ENCODE measurements at regions not wholly inside any gene's neighbourhood (a gene's known extent, or its start where the extent isn't known, plus 50 kb on each side); places are given as distances from the start of the nearest gene placed in this dataset.

- WGBS, 2 donors (ENCODE audit: extremely low coverage in 2 of 2, insufficient read length in 2 of 2, insufficient replicate concordance in 1 of 2): no CpG with 5 or more reads among the region's 2 CpGs
Observed at GRCh38 chr9:84137968-84138367, 157.4 kb downstream of the RMI1 start.

GRCh38 chr9:84138541-84138940, 157.9 kb downstream of the RMI1 start:
- no peak overlapping the region for H3K23ac ChIP-seq (ENCODE audit: low read depth, low read length, poor library complexity)
- H3K36me3 ChIP-seq (replicated peaks in 1 of 2; ENCODE audit: control insufficient read depth in 2 of 2, insufficient read depth in 2 of 2, low read length in 2 of 2): no peaks in the 10 kb centered on the region
- H3K14ac ChIP-seq (ENCODE audit: low read length): no peak overlapping the region
- H4K8ac ChIP-seq (ENCODE audit: low read depth, low read length): no peak overlapping the region
- no peak overlapping the region for H3K4ac ChIP-seq (ENCODE audit: low read length)
- no peak overlapping the region for H3K4me3 ChIP-seq (ENCODE audit: low read length in 2 of 2)
- DNase-seq (ENCODE audit: low spot score): no peak
- H3K18ac ChIP-seq (ENCODE audit: low read length): no peak overlapping the region
- H2AK5ac ChIP-seq (ENCODE audit: low read depth, low read length): no peak overlapping the region
- peaks cover 2 to 8% of the 10 kb centered on the region in 2 donors for H3K4me1 ChIP-seq (ENCODE audit: control insufficient read depth in 2 of 2, insufficient read depth in 1 of 2, low read depth in 1 of 2, low read length in 2 of 2)
- no peak overlapping the region for H3K4me2 ChIP-seq (ENCODE audit: insufficient read depth, low read length, poor library complexity, severe bottlenecking)
- H2BK5ac ChIP-seq (ENCODE audit: low read length): no peak overlapping the region
- H3K79me1 ChIP-seq (ENCODE audit: low read depth, low read length): no peaks in the 10 kb centered on the region
- no peak overlapping the region for H4K91ac ChIP-seq (ENCODE audit: low read depth, low read length, poor library complexity)
- H3K9ac ChIP-seq (ENCODE audit: low read depth, low read length, poor library complexity): no peak overlapping the region
- no peak overlapping the region for H2BK15ac ChIP-seq (ENCODE audit: low read length)
- H3K9me3 ChIP-seq (replicated peaks in 1 of 2; ENCODE audit: control insufficient read depth in 2 of 2, insufficient read depth in 1 of 2, low read depth in 1 of 2, low read length in 2 of 2): no peaks in the 10 kb centered on the region
- no CpG with 5 or more reads among the region's 4 CpGs for WGBS, 2 donors (ENCODE audit: extremely low coverage in 2 of 2, insufficient read length in 2 of 2, insufficient replicate concordance in 1 of 2)
- no peak overlapping the region for H2AFZ ChIP-seq (ENCODE audit: low read length)
- H3K27ac ChIP-seq (replicated peaks; ENCODE audit: low read length): no peak overlapping the region
- no peak overlapping the region for H2BK120ac ChIP-seq (ENCODE audit: low read depth, low read length)
- no peak overlapping the region for H2BK12ac ChIP-seq (ENCODE audit: low read length)
- H3K27me3 ChIP-seq (ENCODE audit: control insufficient read depth in 3 of 3, insufficient read depth in 3 of 3, low read depth in 1 of 3, low read length in 3 of 3): peaks cover 0 to 12% (median 0%) of the 10 kb centered on the region in 3 experiments

More at GRCh38 chr9:84137968-84138367, 157.4 kb downstream of the RMI1 start:
- H3K36me3 ChIP-seq (replicated peaks in 1 of 2; ENCODE audit: control insufficient read depth in 2 of 2, insufficient read depth in 2 of 2, low read length in 2 of 2): no peaks in the 10 kb centered on the region
- H2AK5ac ChIP-seq (ENCODE audit: low read depth, low read length): no peak overlapping the region
- H2BK5ac ChIP-seq (ENCODE audit: low read length): no peak overlapping the region
- no peak overlapping the region for H3K4me2 ChIP-seq (ENCODE audit: insufficient read depth, low read length, poor library complexity, severe bottlenecking)
- no peaks in the 10 kb centered on the region for H3K9me3 ChIP-seq (replicated peaks in 1 of 2; ENCODE audit: control insufficient read depth in 2 of 2, insufficient read depth in 1 of 2, low read depth in 1 of 2, low read length in 2 of 2)
- no peak overlapping the region for H3K27ac ChIP-seq (replicated peaks; ENCODE audit: low read length)
- no peak overlapping the region for H2BK12ac ChIP-seq (ENCODE audit: low read length)
- no peak overlapping the region for H3K14ac ChIP-seq (ENCODE audit: low read length)
- peaks cover 0 to 12% (median 0%) of the 10 kb centered on the region in 3 experiments for H3K27me3 ChIP-seq (ENCODE audit: control insufficient read depth in 3 of 3, insufficient read depth in 3 of 3, low read depth in 1 of 3, low read length in 3 of 3)
- H4K91ac ChIP-seq (ENCODE audit: low read depth, low read length, poor library complexity): no peak overlapping the region
- H4K8ac ChIP-seq (ENCODE audit: low read depth, low read length): no peak overlapping the region
- no peak for DNase-seq (ENCODE audit: low spot score)
- H3K79me1 ChIP-seq (ENCODE audit: low read depth, low read length): no peaks in the 10 kb centered on the region
- no peak overlapping the region for H2AFZ ChIP-seq (ENCODE audit: low read length)
- H2BK120ac ChIP-seq (ENCODE audit: low read depth, low read length): no peak overlapping the region
- H3K4ac ChIP-seq (ENCODE audit: low read length): no peak overlapping the region
- no peak overlapping the region for H3K18ac ChIP-seq (ENCODE audit: low read length)
- H3K9ac ChIP-seq (ENCODE audit: low read depth, low read length, poor library complexity): no peak overlapping the region
- no peak overlapping the region for H3K23ac ChIP-seq (ENCODE audit: low read depth, low read length, poor library complexity)
- H3K4me3 ChIP-seq (ENCODE audit: low read length in 2 of 2): no peak overlapping the region
- H3K4me1 ChIP-seq (ENCODE audit: control insufficient read depth in 2 of 2, insufficient read depth in 1 of 2, low read depth in 1 of 2, low read length in 2 of 2): peaks cover 2 to 8% of the 10 kb centered on the region in 2 donors
- H2BK15ac ChIP-seq (ENCODE audit: low read length): no peak overlapping the region

GRCh38 chr9:84139296-84140070, 158.9 kb downstream of the RMI1 start:
- no peaks in the 10 kb centered on the region for H3K79me1 ChIP-seq (ENCODE audit: low read depth, low read length)
- H3K27ac ChIP-seq (replicated peaks; ENCODE audit: low read length): no peak overlapping the region
- no peak overlapping the region for H3K18ac ChIP-seq (ENCODE audit: low read length)
- no peak overlapping the region for H3K14ac ChIP-seq (ENCODE audit: low read length)
- H2BK15ac ChIP-seq (ENCODE audit: low read length): no peak overlapping the region
- no peak overlapping the region for H2AK5ac ChIP-seq (ENCODE audit: low read depth, low read length)
- no peaks in the 10 kb centered on the region for H3K36me3 ChIP-seq (replicated peaks in 1 of 2; ENCODE audit: control insufficient read depth in 2 of 2, insufficient read depth in 2 of 2, low read length in 2 of 2)
- H3K27me3 ChIP-seq (ENCODE audit: control insufficient read depth in 3 of 3, insufficient read depth in 3 of 3, low read depth in 1 of 3, low read length in 3 of 3): peaks cover 0 to 12% (median 0%) of the 10 kb centered on the region in 3 experiments
- no peak overlapping the region for H3K23ac ChIP-seq (ENCODE audit: low read depth, low read length, poor library complexity)
- H3K9me3 ChIP-seq (replicated peaks in 1 of 2; ENCODE audit: control insufficient read depth in 2 of 2, insufficient read depth in 1 of 2, low read depth in 1 of 2, low read length in 2 of 2): no peaks in the 10 kb centered on the region
- H3K4me1 ChIP-seq (ENCODE audit: control insufficient read depth in 2 of 2, insufficient read depth in 1 of 2, low read depth in 1 of 2, low read length in 2 of 2): peaks cover 2 to 8% of the 10 kb centered on the region in 2 donors
- H2AFZ ChIP-seq (ENCODE audit: low read length): peak overlapping the region; percentile 57
- DNase-seq (ENCODE audit: low spot score): no peak
- no peak overlapping the region for H3K9ac ChIP-seq (ENCODE audit: low read depth, low read length, poor library complexity)
- no peak overlapping the region for H3K4ac ChIP-seq (ENCODE audit: low read length)
- no CpG with 5 or more reads among the region's 11 CpGs for WGBS, 2 donors (ENCODE audit: extremely low coverage in 2 of 2, insufficient read length in 2 of 2, insufficient replicate concordance in 1 of 2)
- H2BK12ac ChIP-seq (ENCODE audit: low read length): no peak overlapping the region
- no peak overlapping the region for H3K4me3 ChIP-seq (ENCODE audit: low read length in 2 of 2)
- H2BK5ac ChIP-seq (ENCODE audit: low read length): no peak overlapping the region
- H4K91ac ChIP-seq (ENCODE audit: low read depth, low read length, poor library complexity): no peak overlapping the region
- no peak overlapping the region for H3K4me2 ChIP-seq (ENCODE audit: insufficient read depth, low read length, poor library complexity, severe bottlenecking)
- no peak overlapping the region for H2BK120ac ChIP-seq (ENCODE audit: low read depth, low read length)
- H4K8ac ChIP-seq (ENCODE audit: low read depth, low read length): no peak overlapping the region

- H2BK12ac ChIP-seq (ENCODE audit: low read length): peak overlapping the region; percentile 16
- peaks cover 2 to 8% of the 10 kb centered on the region in 2 donors for H3K4me1 ChIP-seq (ENCODE audit: control insufficient read depth in 2 of 2, insufficient read depth in 1 of 2, low read depth in 1 of 2, low read length in 2 of 2)
- peak overlapping the region; percentile 22 for H2BK15ac ChIP-seq (ENCODE audit: low read length)
- H3K14ac ChIP-seq (ENCODE audit: low read length): no peak overlapping the region
- H3K79me1 ChIP-seq (ENCODE audit: low read depth, low read length): no peaks in the 10 kb centered on the region
- H3K36me3 ChIP-seq (replicated peaks in 1 of 2; ENCODE audit: control insufficient read depth in 2 of 2, insufficient read depth in 2 of 2, low read length in 2 of 2): no peaks in the 10 kb centered on the region
- H2BK120ac ChIP-seq (ENCODE audit: low read depth, low read length): no peak overlapping the region
- H2BK5ac ChIP-seq (ENCODE audit: low read length): no peak overlapping the region
- no peak overlapping the region for H4K91ac ChIP-seq (ENCODE audit: low read depth, low read length, poor library complexity)
- peak overlapping the region; percentile 87 for H3K18ac ChIP-seq (ENCODE audit: low read length)
- H3K27me3 ChIP-seq (ENCODE audit: control insufficient read depth in 3 of 3, insufficient read depth in 3 of 3, low read depth in 1 of 3, low read length in 3 of 3): peaks cover 0 to 12% (median 0%) of the 10 kb centered on the region in 3 experiments
- H2AK5ac ChIP-seq (ENCODE audit: low read depth, low read length): no peak overlapping the region
- no peak overlapping the region for H3K23ac ChIP-seq (ENCODE audit: low read depth, low read length, poor library complexity)
- H3K27ac ChIP-seq (replicated peaks; ENCODE audit: low read length): no peak overlapping the region
- H3K9ac ChIP-seq (ENCODE audit: low read depth, low read length, poor library complexity): no peak overlapping the region
- no peak overlapping the region for H3K4ac ChIP-seq (ENCODE audit: low read length)
- H4K8ac ChIP-seq (ENCODE audit: low read depth, low read length): no peak overlapping the region
- peak; percentile 42 for DNase-seq (ENCODE audit: low spot score)
- WGBS, 2 donors (ENCODE audit: extremely low coverage in 2 of 2, insufficient read length in 2 of 2, insufficient replicate concordance in 1 of 2): no CpG with 5 or more reads among the region's 41 CpGs
- H3K9me3 ChIP-seq (replicated peaks in 1 of 2; ENCODE audit: control insufficient read depth in 2 of 2, insufficient read depth in 1 of 2, low read depth in 1 of 2, low read length in 2 of 2): no peaks in the 10 kb centered on the region
- H3K4me2 ChIP-seq (ENCODE audit: insufficient read depth, low read length, poor library complexity, severe bottlenecking): peak overlapping the region; percentile 55
- H3K4me3 ChIP-seq (ENCODE audit: low read length in 2 of 2): peak overlapping the region in 1 of 2 donors; percentile 64
- H2AFZ ChIP-seq (ENCODE audit: low read length): no peak overlapping the region
Observed at GRCh38 chr9:84140535-84141101, 160.0 kb downstream of the RMI1 start.
